GM23248 (cell line): ENCODE measurements at regions not wholly inside any gene's neighbourhood (a gene's known extent, or its start where the extent isn't known, plus 50 kb on each side); places are given as distances from the start of the nearest gene placed in this dataset.

ENCODE experiments used
- EZH2 ChIP-seq: fragments of 200-600 bp; sonication (generic); IDR thresholded peaks from 2 replicates; pipeline ENCODE4 v1.6.1; 2018; ENCODE audit warnings: antibody characterized with exemption, mild to moderate bottlenecking; ENCODE audit not compliant: insufficient read depth, poor library complexity, severe bottlenecking
- EZH2phosphoT487 ChIP-seq: fragments of 200-600 bp; sonication (generic); IDR thresholded peaks from 2 replicates; pipeline ENCODE4 v1.6.1; 2018; ENCODE audit warnings: antibody characterized with exemption, moderate library complexity, mild to moderate bottlenecking, low read depth; ENCODE audit not compliant: insufficient read depth

DNA sequence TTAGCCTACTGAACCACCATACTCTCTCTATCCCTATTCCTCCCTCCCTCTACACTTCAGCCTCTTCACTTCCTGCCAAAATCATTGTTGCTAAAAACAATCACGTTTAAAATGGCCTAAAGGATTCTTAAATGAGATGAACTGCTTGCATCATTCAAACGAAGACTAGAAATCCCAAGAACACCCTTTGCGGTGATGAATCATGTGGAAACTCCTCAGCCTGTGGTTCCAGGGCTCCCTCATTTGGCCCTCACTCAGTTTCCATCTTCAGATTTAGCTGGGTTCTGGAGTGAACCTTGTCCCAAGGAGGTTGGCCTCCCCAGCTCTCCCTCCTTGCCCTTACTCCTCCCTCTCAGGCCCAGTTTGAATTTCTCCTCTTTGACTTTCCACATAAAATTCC is 125.6 kb upstream of the CDC42EP3 start:
- no peak for TF ChIP-seq EZH2
- TF ChIP-seq EZH2phosphoT487 = no peak
